ENCODE measurements at regions not wholly inside any gene's neighbourhood (a gene's known extent, or its start where the extent isn't known, plus 50 kb on each side); places are given as distances from the start of the nearest gene placed in this dataset.

DNA sequence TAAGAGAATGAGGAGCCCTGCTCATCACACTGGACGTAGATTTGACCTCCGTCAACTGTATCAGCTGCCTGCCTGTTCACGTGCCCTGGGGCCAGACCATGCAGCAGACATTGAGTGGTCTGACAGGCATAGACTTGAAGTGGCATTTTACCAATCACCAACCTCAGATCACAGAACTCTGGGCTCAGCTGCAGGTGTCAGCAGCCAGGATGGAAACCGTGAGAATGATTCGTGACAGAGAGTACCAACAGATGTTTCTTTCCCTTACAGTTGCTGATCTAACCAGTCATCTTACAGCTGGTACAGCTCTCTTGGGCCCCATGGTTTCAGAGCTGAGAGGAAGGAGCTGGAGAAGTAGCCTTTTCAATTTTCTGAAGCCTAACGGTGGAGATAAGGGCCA lies 148.9 kb downstream of the EN1 start:
- no peak for DNase-seq (ENCODE audit: low read depth in 2 of 2)

DNA sequence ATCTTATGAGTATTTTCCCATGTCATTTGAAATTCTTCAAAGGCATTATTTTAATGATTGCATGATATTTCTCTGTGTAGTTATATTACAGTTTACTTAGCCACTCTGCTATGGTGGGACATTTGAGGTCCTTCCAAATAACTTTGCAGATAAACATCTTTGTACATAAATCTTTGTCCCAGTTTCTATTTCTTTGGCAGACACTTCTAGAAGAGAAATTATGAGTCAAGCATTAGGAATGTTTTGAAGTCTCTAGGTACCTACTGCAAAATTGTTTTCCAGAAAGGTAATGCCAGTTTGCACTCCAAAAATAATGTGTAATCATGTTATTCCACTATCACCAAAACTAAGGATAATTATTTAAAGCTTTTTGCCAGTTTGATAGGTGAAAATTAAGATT lies 149.7 kb downstream of the EN1 start:
- no peak for DNase-seq (ENCODE audit: low read depth in 2 of 2)

DNA sequence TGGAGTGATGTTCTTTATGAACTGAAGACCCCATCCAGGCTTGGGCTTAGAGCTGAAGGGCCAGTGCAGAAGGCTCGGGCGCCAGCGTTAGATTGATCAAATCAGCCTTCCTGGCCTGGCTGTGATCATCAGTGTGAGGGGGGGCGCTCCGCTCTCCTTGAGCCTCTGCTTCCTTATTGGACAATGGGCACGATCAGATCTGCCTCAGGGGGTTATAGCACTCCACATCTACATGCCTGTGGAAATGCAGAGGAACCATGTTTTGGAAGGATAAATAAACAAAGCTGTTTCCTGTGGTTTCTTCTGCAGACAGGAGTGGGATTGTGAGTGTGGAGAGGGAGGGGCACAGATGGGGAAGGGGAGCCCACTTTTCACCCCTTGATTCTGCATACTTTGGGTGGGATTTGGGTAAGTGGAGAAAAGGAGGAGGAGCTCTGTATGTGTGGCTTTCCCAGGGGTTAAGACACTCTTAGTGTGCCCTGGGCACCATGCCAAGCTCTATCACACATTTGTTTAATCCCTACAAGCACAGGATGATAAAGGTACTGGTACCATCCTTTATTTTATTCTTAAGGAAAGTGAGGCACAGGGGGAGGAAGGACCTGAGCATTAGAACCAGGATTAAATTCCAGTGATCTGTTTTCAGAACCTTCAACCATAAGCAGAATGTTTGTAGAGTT lies 150.5 kb downstream of the EN1 start:
- no peak for DNase-seq (ENCODE audit: low read depth in 2 of 2)

DNA sequence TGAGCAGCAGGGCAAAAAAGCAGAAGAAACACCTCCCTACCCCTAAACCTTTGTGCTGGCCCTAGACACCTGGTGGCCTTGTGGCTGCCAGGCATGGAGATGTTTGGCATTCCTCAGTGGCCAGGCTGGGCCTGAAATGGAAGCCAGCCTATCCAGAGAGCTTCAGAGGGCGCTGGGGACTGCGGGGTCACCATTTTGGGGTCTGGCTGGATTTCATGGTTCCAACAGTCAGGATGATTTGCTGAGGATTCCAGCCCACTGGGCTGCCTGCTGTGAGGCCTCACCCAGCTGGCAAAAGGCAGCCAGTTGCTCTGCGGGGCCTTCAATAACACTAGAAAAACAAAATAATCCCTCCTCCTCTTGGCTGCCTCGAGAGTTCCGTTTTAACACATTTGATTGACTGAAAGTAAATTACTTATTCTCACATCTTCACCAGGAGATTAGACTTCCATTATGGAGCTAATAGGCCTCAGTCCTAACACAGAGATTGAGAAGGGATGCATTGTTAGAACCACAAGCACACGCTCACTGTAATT lies 154.1 kb downstream of the EN1 start:
- DNase-seq (ENCODE audit: low read depth in 2 of 2), result no peak

DNA sequence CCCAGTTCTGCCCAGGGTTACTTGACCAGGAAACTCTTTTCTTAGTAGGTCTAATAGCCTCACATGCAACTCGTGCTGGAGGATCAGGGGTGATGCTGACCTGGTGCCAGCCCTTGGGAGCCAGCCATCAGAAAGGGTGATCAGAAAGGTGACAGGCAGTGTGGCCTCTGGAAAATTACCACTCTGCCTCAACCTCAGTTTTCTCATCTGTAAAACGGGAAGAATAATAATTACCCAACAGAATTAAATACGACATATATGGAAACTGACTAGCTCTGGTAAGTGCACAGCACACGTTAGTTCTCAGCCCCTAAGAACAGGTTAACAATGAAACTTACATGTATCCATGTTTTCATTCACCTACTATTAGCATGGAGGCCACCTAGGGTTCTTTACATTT lies 157.6 kb downstream of the EN1 start:
- no peak for DNase-seq (ENCODE audit: low read depth in 2 of 2)

DNA sequence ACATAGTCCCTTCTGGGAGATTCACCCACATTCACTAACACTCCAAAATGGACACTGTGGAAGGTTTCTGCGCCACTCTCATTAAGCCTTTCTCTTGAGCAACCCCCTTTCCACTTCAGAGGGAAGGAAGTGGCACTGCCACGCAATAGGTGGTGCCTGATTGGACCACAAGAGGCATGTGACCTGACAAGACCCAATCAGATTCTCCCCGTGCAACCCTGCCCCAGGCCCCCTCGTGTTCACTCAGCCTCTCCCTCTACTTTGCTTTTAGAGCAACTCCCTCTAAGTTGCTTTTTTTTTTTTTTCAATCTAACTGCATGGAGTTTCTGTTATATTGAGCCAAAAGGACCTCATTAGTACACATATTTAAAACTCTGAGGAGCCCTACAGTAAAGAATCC lies 158.0 kb downstream of the EN1 start:
- DNase-seq (ENCODE audit: low read depth in 2 of 2), result no peak

DNA sequence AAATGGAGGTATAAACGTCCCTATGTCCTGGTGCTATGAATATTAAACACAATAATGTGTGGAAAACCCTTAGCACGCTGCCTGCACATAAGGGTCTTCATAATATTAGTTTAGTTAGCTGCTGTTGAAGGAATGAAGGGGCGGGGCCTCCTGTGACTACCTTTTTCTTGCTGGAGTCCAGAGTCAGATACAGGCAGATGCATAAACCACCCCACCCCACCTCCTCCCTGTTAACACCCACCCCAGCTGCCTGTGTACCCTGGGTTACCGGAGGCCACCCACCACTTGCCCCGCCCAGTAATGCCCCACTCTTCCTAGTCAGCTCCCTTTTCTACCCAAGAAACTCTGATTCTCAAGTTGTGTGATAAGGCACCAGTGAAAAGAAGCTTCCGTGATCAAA lies 158.4 kb downstream of the EN1 start:
- DNase-seq (ENCODE audit: low read depth in 2 of 2), result no peak

DNA sequence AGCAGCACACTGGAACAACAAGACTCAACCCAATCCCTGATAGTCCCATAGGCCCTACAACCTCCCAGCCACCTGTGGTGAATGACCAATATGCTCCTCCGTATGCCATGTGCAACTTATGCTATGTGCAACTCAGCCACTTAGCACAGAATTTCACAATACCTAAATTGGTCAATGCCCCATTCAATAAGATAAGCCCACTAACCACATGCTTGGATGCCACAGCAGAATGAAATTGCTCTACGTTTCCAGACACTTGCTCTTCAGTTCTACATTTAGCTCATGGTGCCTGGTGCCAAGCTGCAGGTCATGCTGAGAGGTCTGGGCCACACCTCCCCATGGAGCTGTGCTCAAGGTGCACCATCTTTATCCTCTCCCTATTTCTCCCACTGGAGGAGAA lies 159.8 kb downstream of the EN1 start:
- DNase-seq (ENCODE audit: low read depth in 2 of 2), result no peak

DNA sequence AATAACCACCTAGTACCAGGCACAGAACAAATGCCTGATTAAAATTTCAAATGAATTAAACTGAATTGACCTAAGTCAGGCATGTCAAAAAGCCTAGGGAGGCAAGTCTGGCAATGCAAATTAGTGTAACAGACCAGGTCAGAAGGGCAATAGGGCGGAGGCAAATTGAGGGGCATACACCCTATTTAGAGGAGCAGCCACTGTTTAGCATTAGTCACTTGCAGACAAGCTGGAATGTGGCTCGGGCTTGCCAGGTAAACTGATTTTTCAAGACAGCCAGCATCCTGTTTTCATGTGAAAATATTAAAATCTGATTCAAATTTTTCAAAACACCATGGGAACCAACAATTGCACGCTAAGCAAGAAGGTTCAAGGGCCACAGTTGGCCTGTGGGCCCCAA lies 160.3 kb downstream of the EN1 start:
- DNase-seq (ENCODE audit: low read depth in 2 of 2), result no peak

DNA sequence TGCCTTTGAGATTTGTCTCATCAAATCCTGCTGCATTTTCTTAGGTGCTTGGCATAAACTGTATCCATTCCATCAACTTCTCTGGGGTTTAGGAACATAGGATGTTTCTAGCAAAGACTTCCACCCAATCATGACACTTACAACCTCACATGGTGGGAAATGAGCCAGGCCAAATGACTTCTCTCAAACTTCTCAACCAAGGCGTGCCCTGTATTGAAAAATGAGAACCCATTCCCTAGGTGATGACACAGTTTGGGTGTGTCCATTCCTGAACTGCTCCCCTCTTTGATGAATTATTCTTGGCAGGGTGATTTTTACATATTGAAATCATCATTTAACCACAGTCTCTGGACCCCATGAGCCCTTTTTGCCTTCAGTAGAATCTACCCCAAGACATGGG lies 161.1 kb downstream of the EN1 start:
- no peak for DNase-seq (ENCODE audit: low read depth in 2 of 2)

DNA sequence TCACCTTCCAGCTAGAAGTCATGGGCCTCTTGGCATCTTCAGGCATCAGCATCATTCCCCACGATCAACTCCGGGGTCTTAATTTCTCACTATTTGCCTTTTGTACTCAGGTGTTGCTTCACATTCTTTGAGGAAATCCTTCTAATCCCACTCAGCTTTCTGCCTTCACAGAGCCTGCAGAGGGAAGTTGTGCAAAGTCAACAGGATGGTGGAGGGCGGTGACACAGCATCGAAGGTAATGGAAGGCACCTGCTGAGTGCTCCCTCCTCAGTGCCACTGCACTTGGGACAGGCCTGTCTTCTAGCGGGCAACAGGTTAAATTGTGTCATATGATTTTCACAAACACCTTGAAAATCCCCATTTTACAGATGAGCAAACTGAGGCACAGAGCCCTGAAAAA lies 164.0 kb downstream of the EN1 start:
- no peak for DNase-seq (ENCODE audit: low read depth in 2 of 2)

DNA sequence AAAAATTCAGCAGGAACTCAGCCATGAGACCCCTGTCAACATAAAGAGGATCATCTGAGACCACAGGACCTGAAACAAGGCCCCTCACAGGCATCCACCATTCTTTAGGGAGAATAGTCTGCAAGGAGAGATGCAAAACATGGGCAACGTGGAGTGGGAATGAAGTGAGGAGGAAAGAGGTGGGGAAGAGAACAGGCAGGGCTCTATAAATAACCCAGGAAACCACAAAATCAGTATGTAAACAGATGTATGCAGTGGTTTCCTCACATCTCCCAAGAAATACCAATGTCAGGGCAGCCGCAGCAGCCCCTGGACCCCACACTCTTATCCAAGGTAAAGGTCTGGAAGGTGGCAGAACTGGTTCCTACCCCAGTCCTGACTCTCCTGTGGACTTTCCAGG lies 168.5 kb downstream of the EN1 start:
- no peak for DNase-seq (ENCODE audit: low read depth in 2 of 2)

DNA sequence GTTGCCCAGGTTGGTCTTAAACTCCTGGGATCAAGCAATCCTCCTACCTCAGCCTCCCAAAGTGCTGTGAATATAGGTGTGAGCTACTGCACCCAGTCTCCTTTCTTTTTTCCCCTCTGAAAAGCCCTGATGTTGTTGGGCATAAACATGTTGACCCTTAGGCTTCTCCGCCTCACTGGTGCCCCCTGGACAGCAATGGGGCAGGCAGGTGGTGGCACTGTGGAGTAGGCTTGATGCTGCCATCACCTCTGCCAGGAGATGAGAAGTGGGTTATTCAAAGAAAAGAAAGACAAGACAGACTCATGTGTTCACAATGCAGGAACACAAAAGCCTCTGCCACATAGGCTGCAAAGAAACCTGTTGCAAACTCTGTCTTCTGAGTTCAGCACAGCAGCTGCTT lies 169.9 kb downstream of the EN1 start:
- DNase-seq (ENCODE audit: low read depth in 2 of 2), result no peak

DNA sequence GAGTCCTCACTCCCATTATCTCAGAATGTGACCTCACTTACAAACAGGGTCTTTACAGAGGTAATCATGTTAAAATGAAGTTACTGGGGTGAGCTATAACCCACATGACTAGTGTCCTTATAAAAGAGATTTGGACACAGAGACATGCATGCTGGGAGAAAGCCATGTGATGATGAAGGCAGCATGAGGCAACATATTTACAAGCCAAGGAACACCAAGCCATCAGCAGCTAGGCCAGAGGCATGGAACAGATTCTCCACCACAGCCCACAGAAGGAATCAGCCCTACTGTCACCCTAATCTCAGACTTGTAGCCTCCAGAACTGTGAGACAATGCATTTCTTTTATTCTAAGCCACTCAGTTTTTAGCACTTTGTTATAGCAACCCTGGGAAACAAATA lies 171.9 kb downstream of the EN1 start:
- DNase-seq (ENCODE audit: low read depth in 2 of 2), result no peak

DNA sequence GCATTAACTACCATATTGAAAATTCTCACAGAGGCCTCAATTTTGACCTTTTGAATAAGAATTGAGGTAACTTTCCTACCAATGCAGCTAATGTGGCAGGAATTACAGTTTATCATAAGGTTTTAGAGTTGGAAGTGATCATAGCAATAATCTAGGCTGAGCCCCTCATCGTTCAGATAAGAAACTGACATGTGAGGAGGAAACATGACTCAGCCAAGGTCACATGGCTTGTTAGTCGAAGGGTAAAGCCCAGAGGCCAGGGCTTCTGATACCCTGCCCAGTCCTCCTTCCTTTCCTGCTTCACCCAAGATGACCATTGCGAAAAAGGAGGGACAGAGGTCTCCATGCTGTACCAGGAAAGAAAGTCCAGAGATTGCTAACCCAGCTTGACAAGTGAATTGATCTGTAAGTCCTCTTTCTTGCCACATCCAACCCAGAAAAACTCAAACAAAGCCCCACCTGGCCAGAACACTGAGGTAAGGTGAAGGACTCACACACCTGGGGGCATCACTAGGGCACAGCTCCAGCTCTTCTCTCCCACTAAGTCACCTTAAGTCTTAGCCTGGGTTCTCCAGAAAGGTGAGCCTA lies 174.8 kb downstream of the EN1 start:
- no peak for DNase-seq (ENCODE audit: low read depth in 2 of 2)

DNA sequence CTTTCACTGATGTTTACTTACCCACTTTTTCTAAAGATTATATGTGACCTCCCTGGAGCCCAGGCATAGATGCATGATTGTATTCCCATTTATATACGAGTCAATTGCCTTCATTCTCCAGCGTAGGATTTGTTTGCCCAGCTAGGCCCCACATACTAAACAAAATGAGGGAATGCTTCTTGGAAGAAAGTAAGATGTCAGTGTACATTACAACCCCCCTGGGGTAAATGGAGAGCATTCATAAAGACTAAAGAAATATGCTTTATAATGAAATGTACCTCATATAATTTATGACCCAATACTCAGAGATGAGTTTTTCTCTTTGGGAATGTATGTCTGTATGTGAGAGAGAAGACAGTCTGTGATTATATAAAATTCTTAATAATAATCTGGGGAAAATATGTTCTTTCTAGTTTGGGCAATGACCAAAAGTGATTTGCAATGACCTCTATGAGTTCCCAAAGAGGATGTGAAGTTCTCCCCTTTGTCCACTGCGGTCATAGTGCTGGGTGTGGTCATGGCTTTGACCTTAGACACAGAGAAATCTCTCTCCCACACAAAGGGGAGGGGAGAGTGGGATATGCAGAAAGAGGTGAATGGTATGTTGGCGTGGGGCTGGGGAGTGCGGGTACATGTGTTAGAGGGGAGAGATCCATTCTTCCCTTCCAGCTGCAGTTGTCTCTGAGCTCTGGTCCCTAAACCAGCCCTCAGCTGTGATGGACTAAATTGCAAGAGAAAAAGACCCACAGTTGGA lies 175.6 kb downstream of the EN1 start:
- DNase-seq (ENCODE audit: low read depth in 2 of 2), result no peak

DNA sequence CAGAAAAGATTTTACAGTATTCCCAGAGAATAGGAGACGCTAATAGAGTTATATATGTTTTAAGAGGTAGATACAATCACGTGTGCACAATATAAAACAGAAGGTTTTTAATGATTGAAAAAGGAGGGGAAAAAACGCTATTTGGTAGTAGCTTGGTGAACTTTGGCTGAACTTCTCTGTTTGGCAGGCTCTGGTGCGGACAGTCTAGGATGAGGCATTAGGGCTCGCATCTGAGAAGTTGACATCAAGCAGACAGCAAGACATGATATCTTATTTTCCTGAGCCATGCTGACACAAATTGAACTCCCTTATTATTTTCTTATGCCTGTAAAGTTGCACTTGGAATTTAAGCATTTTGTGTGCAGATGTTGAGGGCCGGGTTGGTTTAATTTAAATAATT lies 176.6 kb downstream of the EN1 start:
- DNase-seq (ENCODE audit: low read depth in 2 of 2), result no peak

DNA sequence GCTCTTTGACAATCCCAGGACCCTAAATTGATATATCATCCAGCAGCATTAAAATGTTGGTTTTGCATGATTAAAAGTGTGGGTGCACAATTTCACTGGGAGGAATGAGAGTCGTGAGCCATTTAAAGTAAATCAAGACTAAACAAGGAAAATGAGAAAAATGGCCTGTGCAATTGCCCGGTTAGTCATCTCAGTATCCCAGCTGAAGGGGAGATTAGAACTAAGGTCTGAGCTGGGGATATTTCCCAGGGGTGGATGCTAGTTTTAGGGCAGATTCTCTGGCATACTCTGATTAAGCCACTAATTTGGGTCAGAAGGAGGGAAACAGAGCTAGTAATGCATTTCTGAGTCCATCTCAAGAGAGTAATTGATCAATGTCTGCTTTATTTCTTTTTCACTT lies 177.2 kb downstream of the EN1 start:
- no peak for DNase-seq (ENCODE audit: low read depth in 2 of 2)

DNA sequence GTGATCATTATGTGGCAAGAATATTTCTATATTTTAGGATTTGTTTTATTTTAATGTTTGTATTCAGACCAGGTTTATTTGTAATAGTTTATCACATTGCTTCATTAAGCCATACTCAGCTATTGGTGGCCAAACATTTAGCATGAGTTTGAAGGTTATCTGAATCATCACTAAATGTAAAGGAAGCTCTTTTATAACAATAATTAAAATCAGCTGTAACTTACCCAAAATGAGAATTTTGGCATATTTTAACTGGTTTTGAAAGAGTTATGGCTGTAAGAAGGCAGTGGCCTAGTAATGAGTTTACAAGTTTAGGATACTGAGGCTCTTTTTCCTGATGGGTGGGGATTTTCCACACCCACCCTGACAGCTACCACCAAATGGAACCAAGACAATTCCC lies 177.8 kb downstream of the EN1 start:
- no peak for DNase-seq (ENCODE audit: low read depth in 2 of 2)

DNA sequence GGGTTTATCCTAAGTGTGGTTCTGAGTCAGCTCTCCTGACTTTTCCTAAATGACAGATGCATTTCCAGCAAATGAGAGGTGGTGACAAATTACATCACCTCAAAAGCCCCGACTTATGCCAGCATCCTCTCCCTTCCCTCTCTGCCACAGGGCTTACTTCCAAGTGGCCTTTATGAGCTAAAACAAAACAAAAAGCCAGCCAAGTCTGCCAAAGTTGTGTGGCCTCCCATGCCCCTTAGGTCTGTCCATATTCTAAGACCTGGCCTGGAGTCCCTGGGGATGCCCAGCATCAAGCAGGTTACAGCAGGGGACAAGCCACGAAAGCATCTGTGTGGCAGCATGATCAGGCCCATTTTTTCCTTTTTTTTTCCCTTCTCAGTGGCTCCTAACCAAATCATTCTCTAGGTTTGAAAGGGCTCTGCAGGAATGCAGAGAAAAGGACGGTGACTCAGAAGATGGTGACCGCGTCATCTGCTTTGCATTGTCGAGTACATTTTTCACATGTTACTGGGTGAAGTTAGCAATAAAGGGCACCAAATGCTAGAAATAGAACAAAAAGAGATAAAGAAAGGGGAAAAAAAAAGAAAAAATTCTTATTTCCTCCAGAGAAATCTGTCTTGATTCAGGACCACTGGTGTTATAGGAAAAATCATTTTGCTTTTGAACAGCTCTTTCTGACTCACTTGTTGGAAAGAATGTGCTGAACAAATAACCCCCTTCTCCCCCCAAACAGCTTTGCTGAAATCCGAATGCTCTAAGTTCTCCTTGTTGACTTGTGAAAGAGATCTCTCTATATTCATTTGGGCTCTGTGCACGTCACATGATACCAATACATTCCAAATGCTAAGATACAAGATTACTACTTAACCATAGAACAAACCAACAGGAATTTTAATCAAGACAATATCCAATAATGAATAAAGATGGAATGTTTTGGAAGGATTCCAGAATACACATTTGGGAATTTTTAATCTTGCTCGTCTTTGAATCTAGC lies 178.7 kb downstream of the EN1 start:
- no peak for DNase-seq (ENCODE audit: low read depth in 2 of 2)

DNA sequence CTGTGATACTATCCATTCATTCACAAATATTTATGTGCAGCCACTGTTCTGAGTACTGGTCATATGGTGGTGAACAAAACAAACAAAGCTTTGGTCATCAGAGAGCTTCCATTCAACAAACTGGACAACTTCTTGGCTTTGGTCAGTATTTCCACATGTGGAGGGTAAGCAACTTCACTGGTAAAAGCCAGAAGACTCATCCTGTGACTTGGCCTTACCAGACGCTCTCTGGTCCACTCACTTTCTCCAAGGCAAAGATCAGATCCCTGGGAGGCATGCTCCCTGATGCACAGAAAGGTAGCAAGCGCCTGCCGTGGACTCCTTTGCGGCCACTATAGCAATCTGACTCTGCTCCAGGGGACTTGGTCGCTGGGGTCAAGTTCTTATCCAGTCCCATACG lies 179.5 kb downstream of the EN1 start:
- DNase-seq (ENCODE audit: low read depth in 2 of 2), result no peak

DNA sequence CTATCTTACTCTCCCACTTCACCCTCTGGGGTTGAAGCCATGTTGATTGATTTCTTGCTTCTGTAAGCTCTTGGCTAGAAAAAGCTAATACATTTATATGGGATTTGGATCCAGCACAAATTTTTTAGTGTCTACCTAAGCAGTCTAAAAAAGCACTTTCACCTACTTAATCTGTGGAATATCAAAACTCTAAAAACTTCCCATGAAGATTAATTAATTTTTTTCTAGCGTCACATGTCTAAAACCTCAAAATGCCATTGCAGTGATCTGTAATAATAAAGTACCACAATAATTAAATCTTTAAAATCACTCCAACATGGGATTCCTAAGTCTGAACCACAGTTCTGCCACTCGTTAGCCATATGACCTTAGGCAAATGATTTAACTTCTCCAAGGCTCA lies 180.1 kb downstream of the EN1 start:
- DNase-seq (ENCODE audit: low read depth in 2 of 2), result no peak

Measured in stimulated activated CD8-positive, alpha-beta memory T cell treated with anti-CD3 and anti-CD28 coated beads, Interleukin-7, amount 100 ng/mL, for 4 hours (primary cell).